IPS-NIHi7 (cell line): ENCODE measurements at regions not wholly inside any gene's neighbourhood (a gene's known extent, or its start where the extent isn't known, plus 50 kb on each side); places are given as distances from the start of the nearest gene placed in this dataset.

ENCODE experiments used
- DNase-seq: peaks from one replicate; pipeline ENCODE4 v3.0.0; 2012; ENCODE audit warnings: mixed read lengths; ENCODE audit errors: extremely low spot score

GRCh38 chr11:106216281-106216680 lies 138.8 kb downstream of the AASDHPPT start:
- no peak for DNase-seq

DNA sequence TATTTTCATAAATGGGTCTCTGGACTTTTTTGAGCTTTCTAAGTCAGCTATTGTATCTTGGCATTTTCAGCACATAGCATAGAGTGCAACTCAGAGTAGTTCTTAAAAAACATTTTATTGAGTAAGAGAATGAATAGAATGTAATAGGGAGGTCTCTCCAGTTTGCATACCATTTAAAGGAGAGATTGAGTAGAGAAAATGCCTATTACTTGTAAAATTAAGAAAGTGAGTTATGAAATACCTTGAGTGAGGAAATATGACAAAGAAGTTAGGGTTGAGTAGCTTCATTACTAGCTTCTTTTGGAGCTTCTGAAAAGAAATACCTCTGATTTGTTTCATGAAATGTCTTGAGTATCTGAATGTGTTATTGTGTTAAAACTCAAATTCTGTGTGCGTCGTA lies 140.0 kb downstream of the AASDHPPT start:
- DNase-seq: no peak

DNA sequence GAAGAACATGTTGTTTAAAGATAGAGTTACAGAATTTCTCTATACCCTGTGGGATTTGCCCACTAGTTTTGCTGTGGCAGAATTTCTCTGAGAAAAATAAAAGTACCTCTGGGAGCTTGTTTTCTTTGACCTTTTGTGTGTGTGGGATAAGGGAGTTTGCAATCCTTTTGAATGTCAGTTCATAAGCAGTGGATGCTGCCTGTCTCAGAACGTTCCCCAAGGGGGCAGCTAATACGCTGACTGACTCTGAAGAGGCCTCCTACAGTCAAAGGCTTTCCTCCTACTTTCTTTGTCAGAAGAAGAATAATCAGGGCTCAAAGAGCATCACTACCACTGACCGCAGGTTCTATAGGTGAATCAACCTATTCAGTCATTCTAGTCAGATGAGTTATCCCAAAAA lies 140.6 kb downstream of the AASDHPPT start:
- DNase-seq: no peak

DNA sequence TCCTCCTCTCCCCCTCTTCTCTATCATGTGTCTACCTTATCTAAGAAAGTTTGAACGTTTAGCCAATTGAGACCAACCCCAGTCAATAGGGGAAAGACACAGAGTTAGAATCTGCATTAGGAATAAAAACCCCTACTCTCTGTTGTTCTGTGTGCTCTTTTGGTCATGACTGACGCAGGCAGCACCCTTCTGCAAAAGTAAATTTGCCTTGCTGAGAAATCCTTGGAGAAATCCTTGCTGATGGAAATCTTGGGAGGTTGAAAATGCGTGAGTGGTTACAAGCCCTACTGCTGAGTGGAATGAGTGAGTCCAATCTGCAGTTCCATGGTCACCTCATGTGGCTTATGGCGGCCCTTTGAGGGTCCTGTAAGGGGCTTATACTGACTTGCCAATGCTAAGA lies 145.2 kb downstream of the AASDHPPT start:
- no peak for DNase-seq

GRCh38 chr11:106224172-106224571 lies 146.7 kb downstream of the AASDHPPT start:
- no peak for DNase-seq

DNA sequence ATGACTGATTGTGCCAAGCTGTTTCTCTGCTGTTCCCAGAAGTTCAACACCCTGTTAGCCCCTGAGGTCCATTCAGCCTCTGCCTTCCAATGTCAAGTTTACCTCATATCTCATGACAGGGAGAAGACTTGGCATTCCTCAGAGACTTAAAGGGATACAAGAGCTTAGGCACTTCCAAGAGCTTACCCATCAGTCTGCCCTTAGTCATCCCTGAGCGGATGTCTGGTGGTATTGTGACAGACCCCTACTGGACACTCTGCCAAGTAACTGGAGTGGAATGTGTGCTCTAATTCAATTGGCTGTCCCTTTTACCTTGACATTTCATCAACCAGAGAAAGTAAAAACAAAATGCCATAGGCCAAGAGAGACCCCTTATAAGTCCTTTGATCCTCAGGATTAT lies 151.5 kb downstream of the AASDHPPT start:
- no peak for DNase-seq

DNA sequence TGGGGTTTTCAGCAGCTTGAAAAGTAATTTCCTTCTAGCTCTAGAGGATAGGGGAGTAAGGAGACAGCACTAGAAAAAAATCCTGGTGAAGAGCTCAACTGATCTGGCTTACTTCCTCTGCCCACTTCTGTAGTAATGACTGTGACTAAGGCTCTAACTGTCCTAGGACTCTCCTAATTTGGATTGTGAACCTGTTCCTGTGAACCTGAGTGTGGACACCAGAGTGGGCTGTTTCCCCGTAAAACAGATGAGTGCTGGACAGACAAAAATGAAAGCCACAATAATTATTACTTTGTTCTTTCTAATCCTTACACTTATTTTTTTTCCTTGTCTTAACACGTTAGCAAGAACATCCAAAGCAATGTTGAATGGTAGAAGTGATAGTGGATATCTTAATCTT lies 154.1 kb downstream of the AASDHPPT start:
- no peak for DNase-seq

DNA sequence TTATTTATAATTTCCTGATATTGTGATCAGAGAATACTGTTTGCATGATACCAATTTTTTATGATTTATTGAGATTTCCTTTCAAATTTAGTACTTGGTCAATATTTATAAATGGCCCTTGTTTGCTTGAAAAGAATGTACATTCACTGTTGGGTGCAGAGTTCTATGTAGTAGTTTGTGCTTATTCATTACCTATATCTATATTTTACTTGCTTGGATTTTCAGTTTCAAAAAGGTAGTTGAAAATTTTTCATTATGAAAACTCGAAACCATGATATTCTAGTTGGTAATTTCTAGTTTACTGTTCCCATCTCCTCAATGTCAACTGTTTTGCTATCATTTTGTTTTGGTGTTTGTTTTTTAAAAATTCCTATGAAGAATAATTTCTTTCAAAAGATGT lies 155.7 kb downstream of the AASDHPPT start:
- no peak for DNase-seq

DNA sequence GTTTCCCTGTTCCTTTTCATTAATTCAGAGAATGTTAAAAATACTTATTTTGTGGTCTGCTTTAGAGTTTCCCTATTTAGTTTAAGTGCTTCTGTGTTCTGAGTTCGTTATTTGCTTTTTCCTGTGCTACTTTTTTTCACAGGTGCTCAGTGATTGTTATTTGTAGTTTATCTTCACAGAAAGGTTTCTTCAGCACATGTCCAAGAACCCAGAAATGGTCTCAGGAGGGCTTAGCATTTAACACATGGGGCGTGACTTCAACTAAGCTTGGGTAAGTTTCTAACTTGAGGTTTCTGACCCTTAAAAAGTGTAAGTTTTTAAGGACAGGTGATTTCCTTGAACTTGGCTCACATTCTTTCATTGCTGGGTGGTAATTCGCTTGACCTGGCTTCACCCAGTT lies 157.3 kb downstream of the AASDHPPT start:
- DNase-seq: no peak

- no peak for DNase-seq
Observed at GRCh38 chr11:106236295-106236694, 158.8 kb downstream of the AASDHPPT start.

GRCh38 chr11:106238704-106239360 lies 161.4 kb downstream of the AASDHPPT start:
- no peak for DNase-seq

- DNase-seq: no peak
Observed at GRCh38 chr11:106241601-106242257, 164.3 kb downstream of the AASDHPPT start.

- DNase-seq: no peak
Observed at GRCh38 chr11:106242718-106243415, 165.4 kb downstream of the AASDHPPT start.

DNA sequence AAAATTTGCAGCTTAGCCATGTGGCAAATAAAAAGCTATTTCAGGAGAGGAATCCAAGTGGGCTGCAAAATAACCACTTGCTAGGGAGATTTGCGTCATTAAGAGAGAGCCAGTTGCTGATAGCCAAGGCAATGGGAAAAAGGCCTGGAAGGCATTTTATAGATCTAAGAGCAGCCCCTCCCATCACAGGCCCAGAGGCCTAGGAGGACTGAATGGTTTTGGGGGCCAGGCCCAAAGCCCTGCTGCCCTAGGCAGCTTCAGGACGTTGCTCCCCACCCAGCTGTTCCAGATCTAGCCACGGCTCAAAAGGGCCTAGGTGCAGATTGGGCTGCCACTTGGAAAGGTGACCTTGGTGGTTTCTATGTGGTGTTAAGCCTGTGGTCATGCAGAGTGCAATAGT lies 169.0 kb downstream of the AASDHPPT start:
- no peak for DNase-seq

DNA sequence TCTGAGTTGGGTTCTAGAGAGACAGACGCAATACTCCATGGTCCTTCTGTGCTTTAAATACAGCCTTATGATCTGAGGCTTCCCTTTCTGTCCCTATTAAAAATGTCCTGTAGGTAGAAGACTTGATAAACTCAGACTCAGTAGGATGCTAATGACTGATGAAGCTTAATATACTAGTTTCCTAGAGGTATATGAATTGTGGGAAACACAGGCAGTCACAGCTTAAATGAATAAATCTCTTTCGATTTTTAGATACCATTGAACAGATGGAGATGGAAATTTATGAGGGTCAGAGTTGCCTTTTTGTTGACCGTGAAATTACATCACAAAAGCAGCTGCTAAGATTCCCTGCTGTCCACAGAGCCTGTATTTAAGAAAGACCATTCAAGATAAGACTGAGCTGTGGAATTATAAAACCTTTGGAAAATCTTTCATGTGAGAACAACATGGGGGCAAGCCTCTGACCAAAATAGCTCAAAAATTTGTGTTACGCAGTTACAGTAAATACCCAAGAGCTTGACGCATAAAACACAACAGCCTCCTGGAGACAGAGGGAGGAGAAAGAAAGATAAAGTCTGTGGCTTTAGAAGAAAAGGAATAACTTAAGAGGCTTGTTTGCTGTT lies 172.3 kb downstream of the AASDHPPT start:
- no peak for DNase-seq

DNA sequence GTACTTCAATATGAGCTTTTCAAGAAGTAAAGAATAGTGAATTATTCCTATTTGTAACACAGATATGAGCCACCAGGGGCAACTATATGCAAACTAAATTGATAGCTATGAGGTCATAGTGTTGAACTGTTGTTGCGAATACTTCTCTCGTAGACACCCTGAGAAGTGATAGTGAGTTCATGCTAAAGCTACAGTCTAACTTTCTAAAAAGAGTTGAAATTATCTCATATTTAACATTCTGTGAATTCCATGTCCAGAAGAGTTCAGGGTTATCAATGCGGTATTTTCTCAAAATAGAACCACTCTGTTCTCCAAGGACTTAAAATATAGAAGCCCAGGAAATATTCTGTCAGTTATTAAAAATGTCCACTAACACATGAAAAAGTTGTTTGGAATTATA lies 185.4 kb downstream of the AASDHPPT start:
- no peak for DNase-seq

GRCh38 chr11:106263527-106263926 lies 186.1 kb downstream of the AASDHPPT start:
- no peak for DNase-seq

GRCh38 chr11:106271086-106271485 lies 193.6 kb downstream of the AASDHPPT start:
- DNase-seq: no peak

GRCh38 chr11:106271686-106272085 lies 194.2 kb downstream of the AASDHPPT start:
- no peak for DNase-seq

DNA sequence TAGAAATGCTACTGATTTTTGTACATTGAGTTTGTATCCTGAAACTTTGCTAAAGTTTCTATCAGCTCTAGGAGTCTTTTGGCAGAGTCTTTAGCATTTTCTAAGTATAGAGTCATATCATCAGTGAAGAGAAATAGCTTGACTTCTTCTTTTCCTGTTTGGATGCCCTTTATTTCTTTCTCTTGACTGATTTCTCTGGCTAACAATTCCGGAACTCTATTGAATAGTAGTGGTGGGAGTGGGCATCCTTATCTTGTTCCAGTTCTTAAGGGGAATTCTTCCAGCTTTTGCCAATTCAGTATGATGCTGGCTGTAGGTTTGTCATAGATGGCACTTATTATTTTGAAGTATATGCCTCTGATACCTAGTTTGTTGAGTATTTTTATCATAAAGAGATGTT lies 197.7 kb downstream of the AASDHPPT start:
- DNase-seq: no peak

DNA sequence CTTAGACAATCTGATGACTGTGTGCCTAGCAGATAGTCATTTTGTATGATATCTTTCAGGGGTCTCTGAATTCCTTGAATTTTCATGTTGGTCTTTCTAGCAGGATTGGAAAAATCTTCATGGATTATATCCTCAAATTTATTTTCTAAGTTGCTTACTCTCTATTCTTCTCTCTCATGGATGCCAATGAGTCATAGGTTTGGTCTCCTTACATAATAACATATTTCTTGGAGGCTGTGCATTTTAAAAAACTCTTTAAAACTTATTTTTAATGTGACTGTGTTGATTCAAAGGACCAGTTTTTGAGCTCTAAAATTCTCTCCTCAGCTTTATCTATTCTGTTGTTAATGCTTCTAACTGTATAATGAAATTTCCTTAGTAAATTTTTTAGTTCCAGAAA lies 198.7 kb downstream of the AASDHPPT start:
- no peak for DNase-seq

DNA sequence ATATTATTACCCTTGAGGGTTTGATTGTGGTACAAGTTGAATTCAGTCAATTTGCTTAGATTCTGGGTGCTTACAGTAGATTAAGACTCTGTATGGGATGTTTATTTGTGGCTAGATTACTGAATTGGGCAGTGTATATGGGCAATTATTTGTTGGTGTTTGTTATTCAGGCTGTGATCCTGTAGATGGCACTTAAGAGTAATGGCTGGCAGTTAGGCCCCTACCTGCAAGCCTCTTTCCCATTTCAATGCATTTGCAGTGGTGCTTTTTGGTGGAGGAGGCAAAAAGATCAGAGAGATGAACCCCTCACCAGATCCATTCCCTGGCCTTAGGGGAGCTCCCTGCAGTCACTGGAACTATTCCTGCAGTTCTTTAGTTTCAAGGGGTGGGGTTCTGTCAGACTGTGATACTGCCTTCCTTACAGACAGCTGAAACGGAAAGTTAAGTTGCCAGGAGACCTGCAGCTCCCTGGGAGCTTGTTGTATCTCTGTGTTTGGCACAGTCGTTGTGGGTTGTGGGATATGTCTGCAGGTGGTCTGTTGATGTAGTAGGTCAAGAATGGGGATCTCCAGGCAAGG lies 199.5 kb downstream of the AASDHPPT start:
- peak; percentile 53 for DNase-seq
